Neuronal stem cell (in vitro differentiated cells): ENCODE measurements at regions not wholly inside any gene's neighbourhood (a gene's known extent, or its start where the extent isn't known, plus 50 kb on each side); places are given as distances from the start of the nearest gene placed in this dataset.
A peak's percentile ranks its signal among the peaks of the same experiment; 100 is the strongest.

Experiments used
- DNase-seq: peaks from one replicate; pipeline ENCODE4 v3.0.0-alpha.2; 2013; ENCODE audit warnings: low spot score
- H2AFZ ChIP-seq: one replicate; pipeline ENCODE4 v1.6.1; 2013; ENCODE audit warnings: mild to moderate bottlenecking, low read length, inconsistent platforms
- H2AK5ac ChIP-seq: 2 replicates; pipeline ENCODE4 v1.6.1; 2013; ENCODE audit warnings: low read depth, mild to moderate bottlenecking, inconsistent platforms, low read length, moderate library complexity, mixed read lengths
- H2BK120ac ChIP-seq: 2 replicates; pipeline ENCODE4 v1.6.1; 2013; ENCODE audit warnings: low read depth, mild to moderate bottlenecking, inconsistent platforms, low read length, moderate library complexity, mixed read lengths
- H2BK12ac ChIP-seq: one replicate; pipeline ENCODE4 v1.6.1; 2013; ENCODE audit warnings: low read length, inconsistent platforms
- H2BK15ac ChIP-seq: 2 replicates; pipeline ENCODE4 v1.6.1; 2013; ENCODE audit warnings: mild to moderate bottlenecking, low read length, inconsistent platforms, mixed read lengths
- H2BK5ac ChIP-seq: one replicate; pipeline ENCODE4 v1.6.1; 2013; ENCODE audit warnings: inconsistent platforms, mild to moderate bottlenecking, low read length, moderate library complexity
- H3K14ac ChIP-seq: one replicate; pipeline ENCODE4 v1.6.1; 2013; ENCODE audit warnings: low read length, inconsistent platforms
- H3K18ac ChIP-seq: 2 replicates; pipeline ENCODE4 v1.6.1; 2013; ENCODE audit warnings: low read length, inconsistent platforms
- H3K23ac ChIP-seq: 2 replicates; pipeline ENCODE4 v1.6.1; 2013; ENCODE audit warnings: low read depth, mild to moderate bottlenecking, mixed read lengths, low read length, inconsistent platforms; ENCODE audit not compliant: poor library complexity
- H3K27ac ChIP-seq: replicated peaks from 3 replicates; pipeline ENCODE4 v1.5.1; 2013; ENCODE audit warnings: low read length, inconsistent platforms
- H3K27me3 ChIP-seq, 3 experiments: 2 replicates each; pipeline ENCODE4 v1.6.1; 2013; ENCODE audit warnings: low read length in 3 of 3, mild to moderate bottlenecking in 2 of 3, inconsistent platforms in 1 of 3, low read depth in 1 of 3, mixed read lengths in 1 of 3, moderate library complexity in 1 of 3; ENCODE audit not compliant: control insufficient read depth in 3 of 3, insufficient read depth in 3 of 3
- H3K36me3 ChIP-seq, 2 donors: replicated peaks in 1 of 2; 2 replicates each; pipeline ENCODE4 v1.6.1; 2013; ENCODE audit warnings: low read length in 2 of 2; ENCODE audit not compliant: control insufficient read depth in 2 of 2, insufficient read depth in 2 of 2
- H3K4ac ChIP-seq: 2 replicates; pipeline ENCODE4 v1.6.1; 2013; ENCODE audit warnings: inconsistent platforms, mild to moderate bottlenecking, low read length, moderate library complexity
- H3K4me1 ChIP-seq, 2 donors: 1 replicate in 1 of 2; 2 replicates in 1 of 2; pipeline ENCODE4 v1.6.1; 2013; ENCODE audit warnings: low read length in 2 of 2, low read depth in 1 of 2; ENCODE audit not compliant: control insufficient read depth in 2 of 2, insufficient read depth in 1 of 2
- H3K4me2 ChIP-seq: one replicate; pipeline ENCODE4 v1.6.1; 2013; ENCODE audit warnings: mild to moderate bottlenecking, low read length, inconsistent platforms; ENCODE audit not compliant: insufficient read depth, poor library complexity, severe bottlenecking
- H3K4me3 ChIP-seq, 2 donors: 2 replicates each; pipeline ENCODE4 v1.5.1; 2013; ENCODE audit warnings: low read length in 2 of 2, mild to moderate bottlenecking in 2 of 2, inconsistent platforms in 1 of 2, moderate library complexity in 1 of 2
- H3K79me1 ChIP-seq: one replicate; pipeline ENCODE4 v1.6.1; 2013; ENCODE audit warnings: low read depth, mild to moderate bottlenecking, inconsistent platforms, low read length, moderate library complexity
- H3K9ac ChIP-seq: one replicate; pipeline ENCODE4 v1.6.1; 2013; ENCODE audit warnings: mild to moderate bottlenecking, low read depth, low read length, inconsistent platforms; ENCODE audit not compliant: poor library complexity
- H3K9me3 ChIP-seq, 2 donors: replicated peaks in 1 of 2; 2 replicates each; pipeline versions ENCODE3 to v1.6.1; 2013; ENCODE audit warnings: low read length in 2 of 2, mild to moderate bottlenecking in 2 of 2, inconsistent platforms in 1 of 2, low read depth in 1 of 2, mixed read lengths in 1 of 2, moderate library complexity in 1 of 2; ENCODE audit not compliant: control insufficient read depth in 2 of 2, insufficient read depth in 1 of 2
- H4K8ac ChIP-seq: one replicate; pipeline ENCODE4 v1.6.1; 2013; ENCODE audit warnings: low read depth, mild to moderate bottlenecking, inconsistent platforms, low read length, moderate library complexity
- H4K91ac ChIP-seq: one replicate; pipeline ENCODE4 v1.6.1; 2013; ENCODE audit warnings: low read length, low read depth, mild to moderate bottlenecking, inconsistent platforms; ENCODE audit not compliant: poor library complexity
- WGBS, 2 donors: extraction: QIAGEN DNeasy Blood & Tissue Kit; methylation state at CpG; one replicate each; pipeline ENCODE4 v1.1.7; 2013; ENCODE audit warnings: missing lambda C conversion rate in 2 of 2, mixed read lengths in 1 of 2; ENCODE audit not compliant: insufficient read length in 2 of 2, insufficient replicate concordance in 1 of 2; ENCODE audit errors: extremely low coverage in 2 of 2; 5-methylcytosine and 5-hydroxymethylcytosine counted together

DNA sequence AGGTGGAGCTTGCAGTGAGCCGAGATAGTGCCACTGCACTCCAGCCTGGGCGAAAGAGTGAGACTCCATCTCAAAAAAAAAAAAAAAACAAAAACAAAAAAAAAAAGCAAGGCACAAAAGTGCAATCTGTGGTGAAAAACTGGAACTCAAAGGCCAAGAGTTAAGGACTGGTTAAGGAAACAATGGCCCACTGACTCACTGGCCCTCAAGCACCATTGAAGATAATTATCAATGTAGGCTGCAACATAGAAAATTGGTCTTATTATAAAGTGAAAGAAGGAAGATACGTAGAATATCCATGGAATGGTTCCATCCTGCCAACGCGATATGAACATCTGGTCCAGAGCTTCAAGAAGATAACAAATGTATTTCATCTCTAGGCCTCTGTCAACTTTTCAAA is 444.2 kb downstream of the SOX9 start:
- no peaks in the 10 kb centered on the region for H3K79me1 ChIP-seq

DNA sequence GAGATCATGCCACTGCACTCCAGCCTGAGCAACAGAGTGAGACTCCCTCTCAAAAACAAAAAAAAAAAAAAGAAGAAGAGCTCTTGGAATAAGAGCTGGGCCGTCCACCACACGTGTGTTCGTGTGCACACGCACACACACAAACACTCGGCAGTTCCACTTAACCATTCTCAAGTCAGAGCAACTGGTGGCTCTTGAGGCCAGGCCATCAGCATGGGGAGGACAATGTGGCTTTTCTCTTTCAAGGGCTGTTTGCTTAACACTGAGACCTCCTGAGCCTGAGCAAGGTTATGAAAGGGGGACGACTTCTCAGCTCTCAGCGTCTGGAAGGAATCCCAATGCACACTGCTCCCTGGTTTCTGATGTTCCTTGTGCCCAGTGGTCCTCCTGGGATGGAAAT is 444.9 kb downstream of the SOX9 start:
- Histone ChIP-seq H3K4me3 (no peak overlapping the region), H3K14ac (no peak overlapping the region), H2BK5ac (no peak overlapping the region), H3K27me3 (no peaks in the 10 kb centered on the region), H4K91ac (no peak overlapping the region), H3K4me2 (no peak overlapping the region), H3K27ac (no peak overlapping the region), H3K23ac (no peak overlapping the region), H2BK120ac (no peak overlapping the region), H4K8ac (no peak overlapping the region), H3K36me3 (no peaks in the 10 kb centered on the region), H3K4ac (no peak overlapping the region), H3K79me1 (no peaks in the 10 kb centered on the region), H3K9me3 (no peaks in the 10 kb centered on the region), H2BK12ac (no peak overlapping the region), H2AK5ac (peak overlapping the region; percentile 12), H3K9ac (no peak overlapping the region), H3K18ac (no peak overlapping the region), H2BK15ac (no peak overlapping the region), H2AFZ (no peak overlapping the region), H3K4me1 (peaks cover 0 to 26% of the 10 kb centered on the region in 2 donors)
- no CpG with 5 or more reads among the region's 7 CpGs for WGBS, 2 donors
- no peak for DNase-seq

More for the DNA sequence above, 444.2 kb downstream of the SOX9 start:
- DNase-seq = no peak
- H3K36me3 ChIP-seq = no peaks in the 10 kb centered on the region
- no peak overlapping the region for H3K4ac ChIP-seq
- H4K91ac ChIP-seq = no peak overlapping the region
- no peak overlapping the region for H2BK120ac ChIP-seq
- no peak overlapping the region for H2BK12ac ChIP-seq
- no peak overlapping the region for H4K8ac ChIP-seq
- no peak overlapping the region for H3K18ac ChIP-seq
- no peak overlapping the region for H3K9ac ChIP-seq
- no peak overlapping the region for H2BK5ac ChIP-seq
- no peak overlapping the region for H3K4me2 ChIP-seq
- WGBS, 2 donors = no CpG with 5 or more reads among the region's 5 CpGs
- no peak overlapping the region for H3K4me3 ChIP-seq
- no peak overlapping the region for H2AFZ ChIP-seq
- no peak overlapping the region for H2BK15ac ChIP-seq
- H3K4me1 ChIP-seq = peaks cover 0 to 31% of the 10 kb centered on the region in 2 donors
- no peaks in the 10 kb centered on the region for H3K9me3 ChIP-seq
- H2AK5ac ChIP-seq = no peak overlapping the region
- no peak overlapping the region for H3K14ac ChIP-seq
- H3K27ac ChIP-seq = no peak overlapping the region
- H3K23ac ChIP-seq = no peak overlapping the region
- no peaks in the 10 kb centered on the region for H3K27me3 ChIP-seq

DNA sequence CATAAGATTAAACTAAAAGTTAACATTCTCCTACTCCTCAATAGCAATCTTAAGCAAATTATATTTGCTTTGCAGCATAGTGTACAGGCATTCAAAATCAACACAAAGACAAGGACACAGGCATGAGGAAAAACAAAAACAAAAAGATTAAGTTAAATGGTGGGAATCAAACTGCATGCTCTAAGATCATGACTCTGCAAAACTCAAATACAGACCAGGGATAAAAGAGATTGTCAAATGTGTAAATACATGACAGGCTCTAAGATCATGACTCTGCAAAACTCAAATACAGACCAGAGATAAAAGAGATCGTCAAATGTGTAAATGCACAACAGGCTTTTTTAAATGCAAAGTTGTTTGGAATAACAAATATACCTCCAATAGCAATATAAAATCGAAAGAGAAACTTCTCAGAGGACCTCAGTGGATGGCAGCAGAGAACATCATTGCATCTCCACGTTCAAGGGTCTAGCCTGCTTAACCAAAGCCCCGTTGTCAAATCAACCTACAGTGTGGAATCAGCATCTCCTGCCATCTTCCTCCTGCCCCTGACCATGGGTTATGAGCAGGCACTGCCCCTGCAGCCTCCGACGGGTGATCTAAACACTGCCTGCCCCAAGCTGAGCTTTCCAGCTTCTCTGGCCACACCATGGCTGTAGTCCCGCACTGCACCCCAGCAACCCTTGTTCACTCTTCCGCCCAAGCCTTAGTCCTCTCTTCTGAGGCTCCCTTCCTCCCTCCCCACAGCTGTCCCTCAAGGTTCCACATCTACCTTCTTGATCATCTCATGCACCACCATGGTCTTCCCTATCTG is 446.1 kb downstream of the SOX9 start:
- Histone ChIP-seq H3K27ac (no peak overlapping the region), H2BK15ac (peak overlapping the region; percentile 93), H2BK5ac (peak overlapping the region; percentile 77), H3K23ac (peak overlapping the region; percentile 60), H2AK5ac (peak overlapping the region; percentile 73), H3K36me3 (no peaks in the 10 kb centered on the region), H3K4ac (no peak overlapping the region), H4K8ac (no peak overlapping the region), H3K27me3 (no peaks in the 10 kb centered on the region), H3K9ac (no peak overlapping the region), H2AFZ (no peak overlapping the region), H3K4me2 (no peak overlapping the region), H3K79me1 (no peaks in the 10 kb centered on the region), H2BK120ac (peak overlapping the region; percentile 35), H3K4me3 (no peak overlapping the region), H3K18ac (peak overlapping the region; percentile 70), H3K9me3 (no peaks in the 10 kb centered on the region), H2BK12ac (peak overlapping the region; percentile 63), H3K4me1 (peaks cover 2 to 31% of the 10 kb centered on the region in 2 donors), H3K14ac (peak overlapping the region; percentile 14), H4K91ac (no peak overlapping the region)
- no CpG with 5 or more reads among the region's 8 CpGs for WGBS, 2 donors
- no peak for DNase-seq

DNA sequence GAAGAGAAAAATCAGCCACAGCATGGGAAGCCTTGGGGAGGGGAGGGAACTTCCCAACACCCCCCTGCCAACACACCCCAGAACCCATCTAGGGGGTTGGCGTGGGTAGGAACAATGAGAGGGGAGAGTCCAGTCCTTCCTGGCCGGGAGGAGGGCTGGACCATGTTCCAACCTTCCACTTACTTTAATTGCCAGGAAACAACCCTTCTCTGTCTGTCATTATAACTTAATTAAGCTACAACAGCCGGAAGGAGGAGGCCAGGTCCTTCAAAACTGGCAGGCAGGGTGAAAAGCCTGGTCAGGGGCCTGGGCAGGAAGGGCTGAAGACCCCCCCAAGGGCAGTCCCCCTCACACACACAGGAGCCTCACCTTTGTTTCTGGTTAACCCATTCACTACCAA is 447.0 kb downstream of the SOX9 start:
- H3K79me1 ChIP-seq = no peaks in the 10 kb centered on the region
- H3K36me3 ChIP-seq = no peaks in the 10 kb centered on the region
- peak overlapping the region; percentile 73 for H2AK5ac ChIP-seq
- no peak overlapping the region for H2BK5ac ChIP-seq
- no peak overlapping the region for H3K4me2 ChIP-seq
- H3K18ac ChIP-seq = peak overlapping the region; percentile 6
- peak overlapping the region; percentile 26 for H2BK15ac ChIP-seq
- no peak overlapping the region for H3K4me3 ChIP-seq
- H3K23ac ChIP-seq = no peak overlapping the region
- no peaks in the 10 kb centered on the region for H3K27me3 ChIP-seq
- no peak overlapping the region for H4K8ac ChIP-seq
- no peak overlapping the region for H3K9ac ChIP-seq
- H3K4me1 ChIP-seq = peaks cover 2 to 33% of the 10 kb centered on the region in 2 donors
- whole genome bisulfite sequencing, 2 donors = no CpG with 5 or more reads among the region's 3 CpGs
- no peak overlapping the region for H3K14ac ChIP-seq
- no peak overlapping the region for H2AFZ ChIP-seq
- DNase-seq = no peak
- no peak overlapping the region for H4K91ac ChIP-seq
- no peak overlapping the region for H2BK120ac ChIP-seq
- H3K4ac ChIP-seq = no peak overlapping the region
- no peaks in the 10 kb centered on the region for H3K9me3 ChIP-seq
- no peak overlapping the region for H2BK12ac ChIP-seq
- H3K27ac ChIP-seq = no peak overlapping the region
